Peyer's patch (tissue), 4 donors: ENCODE measurements at regions not wholly inside any gene's neighbourhood (a gene's known extent, or its start where the extent isn't known, plus 50 kb on each side); places are given as distances from the start of the nearest gene placed in this dataset.

Experiments
- DNase-seq, 3 donors: peaks; one replicate each; pipeline ENCODE4 v3.0.0-alpha.2; 2017 to 2019
- H3K27ac ChIP-seq, 4 donors: fragments of 200-600 bp; sonication (generic); one replicate each; pipeline ENCODE4 v1.5.1; 2016 to 2019
- H3K27me3 ChIP-seq, 2 donors: fragments of 200-600 bp; sonication (generic); one replicate each; pipeline ENCODE4 v1.5.1; 2019
- H3K36me3 ChIP-seq, 3 donors: fragments of 200-600 bp; sonication (generic); one replicate each; pipeline ENCODE4 v1.5.1; 2016 to 2019
- H3K4me1 ChIP-seq, 4 donors: fragments of 200-600 bp; sonication (generic); one replicate each; pipeline ENCODE4 v1.5.1; 2016 to 2019
- H3K4me3 ChIP-seq, 4 donors: fragments of 200-600 bp; sonication (generic); 1 replicate in 3 of 4; 2 replicates in 1 of 4; pipeline ENCODE4 v1.5.1; 2016 to 2019; ENCODE audit warnings: mild to moderate bottlenecking in 1 of 4
- H3K9me3 ChIP-seq, 4 donors: fragments of 200-600 bp; sonication (generic); one replicate each; pipeline ENCODE4 v1.5.1; 2016 to 2019; ENCODE audit warnings: mild to moderate bottlenecking in 1 of 4
- CTCF ChIP-seq, 6 experiments: fragments of 450-650 bp in 4 of 6; fragments of 200-600 bp in 2 of 6; sonication (generic) in 1 of 6; IDR thresholded peaks; one replicate each; pipeline ENCODE4 v1.5.1; 2017 to 2019; ENCODE audit warnings: antibody characterized with exemption in 6 of 6, mild to moderate bottlenecking in 3 of 6, moderate library complexity in 1 of 6
- POLR2A ChIP-seq, 2 donors: fragments of 450-650 bp; IDR thresholded peaks; one replicate each; pipeline ENCODE4 v1.5.1; 2017; ENCODE audit warnings: antibody characterized with exemption in 2 of 2, mild to moderate bottlenecking in 2 of 2, moderate library complexity in 2 of 2

DNA sequence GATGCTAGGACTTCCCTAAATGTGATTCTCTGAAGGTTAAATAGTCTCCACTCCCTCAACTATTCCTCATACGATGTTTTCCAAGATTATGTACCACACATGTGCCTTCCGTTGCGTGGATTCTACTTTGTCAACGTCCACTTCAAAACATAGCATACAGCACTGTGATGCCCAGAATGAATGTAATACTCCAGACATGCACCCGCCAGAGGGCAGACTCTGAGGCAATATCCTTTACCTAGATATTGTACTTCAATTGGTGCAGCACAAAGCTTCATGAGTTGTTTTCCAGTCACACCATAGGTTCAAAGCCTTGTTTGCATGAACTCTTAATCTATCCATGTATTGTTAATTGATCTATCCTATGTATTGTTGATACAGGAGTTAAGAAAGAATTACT is 201.0 kb upstream of the NABP1 start:
- peaks cover 0 to 6% (median 0%) of the 10 kb centered on the region in 4 donors for H3K9me3 ChIP-seq
- no peak for DNase-seq
- no peaks in the 10 kb centered on the region for H3K27me3 ChIP-seq
- TF ChIP-seq POLR2A (IDR thresholded peaks at IDR 0.05) = no peak
- TF ChIP-seq CTCF (IDR thresholded peaks at IDR 0.05) = no peak
- no peaks in the 10 kb centered on the region for H3K4me1 ChIP-seq
- H3K27ac ChIP-seq = no peak overlapping the region
- no peak overlapping the region for H3K4me3 ChIP-seq
- H3K36me3 ChIP-seq = no peaks in the 10 kb centered on the region

DNA sequence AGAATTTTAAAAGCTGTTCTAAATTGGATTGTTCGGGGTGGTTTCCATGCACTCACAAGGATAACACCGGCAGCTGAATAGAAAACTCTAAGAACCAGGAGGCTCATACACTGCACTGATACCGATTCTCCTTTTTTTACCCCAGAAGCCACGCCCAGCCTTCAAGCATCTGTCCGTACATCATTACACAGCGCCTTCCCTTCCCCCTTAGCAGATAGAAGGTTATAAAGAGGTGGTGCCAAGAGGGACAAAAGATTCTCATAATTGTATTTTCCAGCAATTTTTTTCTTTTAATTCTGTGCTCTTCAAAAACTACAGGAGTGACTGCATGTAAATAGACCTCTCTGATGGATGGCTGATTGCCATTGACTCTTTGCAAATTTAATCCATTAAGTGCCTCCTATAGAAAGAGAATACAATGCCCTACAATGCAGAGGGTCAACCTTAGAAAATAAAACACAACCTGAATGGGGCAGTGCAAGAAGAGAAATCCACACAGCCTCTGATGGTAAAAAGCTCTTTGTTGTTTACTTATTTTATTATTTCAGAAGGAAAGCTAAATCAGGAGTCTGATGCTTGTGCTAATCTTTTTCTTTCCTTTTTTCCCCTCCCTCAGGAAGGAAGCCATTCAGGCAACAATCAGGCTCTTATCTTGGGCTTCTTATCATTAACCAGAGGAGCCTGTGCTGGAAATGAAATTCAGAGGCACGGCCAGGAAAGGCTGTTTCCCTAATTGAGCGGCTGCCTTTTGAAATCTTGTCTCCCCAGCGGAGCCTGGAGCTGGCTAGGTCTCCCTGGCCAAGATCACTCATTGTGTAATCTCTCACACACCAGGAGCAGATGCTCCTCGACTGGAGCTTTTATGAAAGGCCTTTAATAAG is 198.9 kb upstream of the NABP1 start:
- Histone ChIP-seq H3K27me3 (no peaks in the 10 kb centered on the region), H3K36me3 (no peaks in the 10 kb centered on the region), H3K9me3 (peaks cover 0 to 6% (median 0%) of the 10 kb centered on the region in 4 donors), H3K27ac (no peak overlapping the region), H3K4me3 (no peak overlapping the region), H3K4me1 (no peaks in the 10 kb centered on the region)
- no peak for TF ChIP-seq POLR2A (IDR thresholded peaks at IDR 0.05)
- TF ChIP-seq CTCF (IDR thresholded peaks at IDR 0.05) = no peak
- DNase-seq = peak in 1 of 3 donors; percentile 53

DNA sequence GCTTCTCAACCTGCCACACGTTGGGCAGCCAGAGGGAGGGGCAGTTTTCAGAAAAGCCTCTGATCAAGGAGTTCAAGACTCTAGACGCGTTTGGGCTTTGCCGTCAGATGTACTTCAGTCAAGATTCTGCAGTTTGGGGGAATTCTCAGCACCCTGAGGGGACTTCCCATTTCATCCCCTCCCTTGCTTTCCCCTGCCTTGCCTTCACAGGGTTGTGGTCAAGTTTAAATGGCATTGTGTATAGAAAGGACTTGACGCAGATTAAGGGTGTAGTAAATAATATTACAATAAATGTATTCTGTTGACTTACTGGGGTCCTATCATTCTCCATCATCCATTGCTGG is 198.3 kb upstream of the NABP1 start:
- Histone ChIP-seq H3K4me3 (no peak overlapping the region), H3K9me3 (peaks cover 0 to 6% (median 0%) of the 10 kb centered on the region in 4 donors), H3K27ac (no peak overlapping the region), H3K4me1 (no peaks in the 10 kb centered on the region), H3K27me3 (no peaks in the 10 kb centered on the region), H3K36me3 (no peaks in the 10 kb centered on the region)
- no peak for DNase-seq
- TF ChIP-seq POLR2A (IDR thresholded peaks at IDR 0.05) = no peak
- no peak for TF ChIP-seq CTCF (IDR thresholded peaks at IDR 0.05)

GRCh38 chr2:191481305-191482070 is 196.4 kb upstream of the NABP1 start:
- Histone ChIP-seq H3K27ac (no peak overlapping the region), H3K36me3 (no peaks in the 10 kb centered on the region), H3K4me3 (no peak overlapping the region), H3K27me3 (no peaks in the 10 kb centered on the region), H3K4me1 (no peaks in the 10 kb centered on the region), H3K9me3 (peaks cover 0 to 6% (median 0%) of the 10 kb centered on the region in 4 donors)
- no peak for DNase-seq
- no peak for TF ChIP-seq POLR2A (IDR thresholded peaks at IDR 0.05)
- TF ChIP-seq CTCF (IDR thresholded peaks at IDR 0.05) = no peak

- Histone ChIP-seq H3K4me1 (no peaks in the 10 kb centered on the region), H3K9me3 (peaks cover 0 to 6% (median 0%) of the 10 kb centered on the region in 4 donors), H3K27me3 (no peaks in the 10 kb centered on the region), H3K27ac (no peak overlapping the region), H3K36me3 (no peaks in the 10 kb centered on the region), H3K4me3 (no peak overlapping the region)
- DNase-seq = no peak
- TF ChIP-seq CTCF (IDR thresholded peaks at IDR 0.05) (no peak), POLR2A (IDR thresholded peaks at IDR 0.05) (no peak)
Observed at GRCh38 chr2:191483117-191483516, 194.8 kb upstream of the NABP1 start.
